ENCODE measurements at regions not wholly inside any gene's neighbourhood (a gene's known extent, or its start where the extent isn't known, plus 50 kb on each side); places are given as distances from the start of the nearest gene placed in this dataset.

GRCh38 chr21:16522548-16522947, 792.8 kb downstream of the USP25 start:
- H3K27ac ChIP-seq, result no peak overlapping the region

DNA sequence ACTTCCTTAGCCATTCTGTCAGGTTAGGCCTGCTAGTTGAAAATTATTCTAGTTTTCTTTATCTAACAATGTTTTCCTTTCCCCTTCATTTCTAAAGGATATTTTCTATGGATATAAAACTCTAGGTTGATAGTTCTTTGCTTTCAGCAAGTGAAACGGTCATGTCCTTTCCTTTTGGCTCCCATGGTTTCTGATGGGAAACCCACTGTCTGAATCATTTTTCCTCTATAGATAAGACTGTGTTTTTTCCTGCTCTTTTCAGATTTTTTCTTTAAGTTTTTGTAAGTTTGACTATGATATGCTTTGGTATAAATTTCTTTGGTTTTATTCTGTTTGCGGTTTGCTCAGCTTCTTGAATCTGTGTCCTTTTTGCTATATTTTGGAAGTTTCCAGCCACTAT, 800.9 kb downstream of the USP25 start:
- WGBS, result 97% methylated on average over 2 of the region's 2 CpGs
- H3K36me3 ChIP-seq, result no peaks in the 10 kb centered on the region
- no peak for DNase-seq (ENCODE audit: low spot score in 2 of 2)
- no peak overlapping the region for H3K4me3 ChIP-seq
- no peak overlapping the region for H3K27ac ChIP-seq
- peaks cover 26% of the 10 kb centered on the region for H3K4me1 ChIP-seq
- H3K27me3 ChIP-seq, result no peaks in the 10 kb centered on the region
- no peak for TF ChIP-seq POLR2A (IDR thresholded peaks at IDR 0.05)
- no peak for TF ChIP-seq POLR2AphosphoS5 (IDR thresholded peaks at IDR 0.05)
- TF ChIP-seq EP300 (IDR thresholded peaks at IDR 0.05), result no peak
- TF ChIP-seq, protein P1, sequence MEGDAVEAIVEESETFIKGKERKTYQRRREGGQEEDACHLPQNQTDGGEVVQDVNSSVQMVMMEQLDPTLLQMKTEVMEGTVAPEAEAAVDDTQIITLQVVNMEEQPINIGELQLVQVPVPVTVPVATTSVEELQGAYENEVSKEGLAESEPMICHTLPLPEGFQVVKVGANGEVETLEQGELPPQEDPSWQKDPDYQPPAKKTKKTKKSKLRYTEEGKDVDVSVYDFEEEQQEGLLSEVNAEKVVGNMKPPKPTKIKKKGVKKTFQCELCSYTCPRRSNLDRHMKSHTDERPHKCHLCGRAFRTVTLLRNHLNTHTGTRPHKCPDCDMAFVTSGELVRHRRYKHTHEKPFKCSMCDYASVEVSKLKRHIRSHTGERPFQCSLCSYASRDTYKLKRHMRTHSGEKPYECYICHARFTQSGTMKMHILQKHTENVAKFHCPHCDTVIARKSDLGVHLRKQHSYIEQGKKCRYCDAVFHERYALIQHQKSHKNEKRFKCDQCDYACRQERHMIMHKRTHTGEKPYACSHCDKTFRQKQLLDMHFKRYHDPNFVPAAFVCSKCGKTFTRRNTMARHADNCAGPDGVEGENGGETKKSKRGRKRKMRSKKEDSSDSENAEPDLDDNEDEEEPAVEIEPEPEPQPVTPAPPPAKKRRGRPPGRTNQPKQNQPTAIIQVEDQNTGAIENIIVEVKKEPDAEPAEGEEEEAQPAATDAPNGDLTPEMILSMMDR (IDR thresholded peaks at IDR 0.05), result no peak
- H3K9me3 ChIP-seq, result no peaks in the 10 kb centered on the region

More at GRCh38 chr21:16522548-16522947, 792.8 kb downstream of the USP25 start:
- Histone ChIP-seq H3K9me3 (no peaks in the 10 kb centered on the region), H3K4me1 (no peaks in the 10 kb centered on the region), H3K4me3 (no peak overlapping the region), H3K36me3 (no peaks in the 10 kb centered on the region), H3K27me3 (no peaks in the 10 kb centered on the region)
- DNase-seq (ENCODE audit: low spot score in 2 of 2), result no peak
- TF ChIP-seq, protein P1 (IDR thresholded peaks at IDR 0.05), result no peak
- TF ChIP-seq EP300 (IDR thresholded peaks at IDR 0.05), result no peak
- TF ChIP-seq POLR2A (IDR thresholded peaks at IDR 0.05), result no peak
- no peak for TF ChIP-seq POLR2AphosphoS5 (IDR thresholded peaks at IDR 0.05)
- WGBS, result 76% methylated on average over 2 of the region's 2 CpGs

- WGBS, result 35% methylated on average over 4 of the region's 4 CpGs
- Histone ChIP-seq H3K36me3 (no peaks in the 10 kb centered on the region), H3K4me1 (peaks cover 33% of the 10 kb centered on the region), H3K9me3 (no peaks in the 10 kb centered on the region), H3K27me3 (no peaks in the 10 kb centered on the region), H3K4me3 (no peak overlapping the region), H3K27ac (peak overlapping the region; percentile 92)
- TF ChIP-seq EP300 (IDR thresholded peaks at IDR 0.05) (no peak), POLR2AphosphoS5 (IDR thresholded peaks at IDR 0.05) (no peak), POLR2A (IDR thresholded peaks at IDR 0.05) (no peak)
- TF ChIP-seq, protein P1 (IDR thresholded peaks at IDR 0.05), result no peak
- DNase-seq (ENCODE audit: low spot score in 2 of 2), result no peak
These were observed 803.1 kb downstream of the USP25 start for GRCh38 chr21:16532840-16533239.

- H3K4me3 ChIP-seq, result peak overlapping the region; percentile 54
- H3K4me1 ChIP-seq, result peaks cover 33% of the 10 kb centered on the region
- no peaks in the 10 kb centered on the region for H3K9me3 ChIP-seq
- TF ChIP-seq, protein P1 (IDR thresholded peaks at IDR 0.05), result no peak
- TF ChIP-seq POLR2AphosphoS5 (IDR thresholded peaks at IDR 0.05) (no peak), EP300 (IDR thresholded peaks at IDR 0.05) (no peak), POLR2A (IDR thresholded peaks at IDR 0.05) (no peak)
- peak overlapping the region; percentile 92 for H3K27ac ChIP-seq
- DNase-seq (ENCODE audit: low spot score in 2 of 2), result no peak
- no peaks in the 10 kb centered on the region for H3K27me3 ChIP-seq
- WGBS, result 24% methylated on average over 9 of the region's 9 CpGs
- no peaks in the 10 kb centered on the region for H3K36me3 ChIP-seq
These were observed 804.1 kb downstream of the USP25 start for GRCh38 chr21:16533692-16534407.

DNA sequence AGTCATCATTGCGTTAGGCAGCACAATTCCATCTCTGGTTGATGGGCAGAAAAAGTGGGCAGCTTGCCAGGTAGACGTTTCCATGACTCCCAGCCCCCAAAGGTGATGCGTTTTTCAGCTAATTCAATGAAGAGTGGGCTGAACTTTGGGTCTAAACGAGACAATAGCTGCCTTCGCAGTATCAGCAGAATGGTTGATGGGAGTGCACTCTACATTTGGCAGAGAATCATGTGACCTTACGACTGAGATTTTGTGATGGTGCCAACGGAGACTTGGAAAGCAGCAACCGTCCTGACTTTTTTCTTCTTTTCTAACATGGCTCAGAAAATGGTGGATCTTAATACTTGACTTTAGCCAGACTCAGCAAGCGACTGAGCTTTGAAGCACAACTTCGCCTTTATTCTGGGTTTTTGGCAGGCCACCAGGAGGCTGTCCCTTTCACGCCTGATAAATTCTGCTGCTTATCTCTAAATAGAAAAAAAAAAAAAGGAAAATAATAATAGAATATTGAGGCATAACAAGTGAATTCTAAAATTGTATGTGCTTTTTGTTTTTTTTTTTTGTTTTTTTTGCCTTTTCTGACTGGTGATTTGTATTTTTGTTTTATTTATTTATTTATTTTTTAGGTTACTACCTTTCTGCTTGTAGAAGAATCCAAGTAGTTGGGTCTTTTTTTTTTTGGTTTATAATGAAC, 804.8 kb downstream of the USP25 start:
- peak; percentile 84 to 90 for DNase-seq (ENCODE audit: low spot score in 2 of 2)
- no peaks in the 10 kb centered on the region for H3K36me3 ChIP-seq
- H3K27ac ChIP-seq, result peak overlapping the region; percentile 92
- H3K4me1 ChIP-seq, result peaks cover 33% of the 10 kb centered on the region
- 14% methylated on average over 11 of the region's 11 CpGs for WGBS
- H3K27me3 ChIP-seq, result no peaks in the 10 kb centered on the region
- no peaks in the 10 kb centered on the region for H3K9me3 ChIP-seq
- peak overlapping the region; percentile 54 for H3K4me3 ChIP-seq
- peak in 2 of 3 donors; percentile 48 to 49 for TF ChIP-seq POLR2AphosphoS5 (IDR thresholded peaks at IDR 0.05)
- TF ChIP-seq EP300 (IDR thresholded peaks at IDR 0.05), result no peak
- no peak for TF ChIP-seq POLR2A (IDR thresholded peaks at IDR 0.05)
- TF ChIP-seq, protein P1 (IDR thresholded peaks at IDR 0.05), result no peak

Data from suprapubic skin (tissue), 4 donors.